ENCODE measurements at regions not wholly inside any gene's neighbourhood (a gene's known extent, or its start where the extent isn't known, plus 50 kb on each side); places are given as distances from the start of the nearest gene placed in this dataset.

GRCh38 chr21:35478161-35479064 is 429.3 kb upstream of the RUNX1 start:
- FAIRE-seq (no peak), DNase-seq (ENCODE audit: low read depth in 1 of 2, low spot score in 1 of 2) (no peak), ATAC-seq (no peak)
- no peaks in the 10 kb centered on the region for H3K9me3 ChIP-seq
- no peaks in the 10 kb centered on the region for H3K4me1 ChIP-seq
- CTCF ChIA-PET, result no interaction called here
- TF ChIP-seq NPAS2 (CRISPR knock-in tag; IDR thresholded peaks at IDR 0.05; ENCODE audit: borderline replicate concordance) (no peak), CBX2 (IDR thresholded peaks at IDR 0.05; ENCODE audit: borderline replicate concordance, low read depth) (no peak), POLR2A (IDR thresholded peaks at IDR 0.05; ENCODE audit: low read length) (no peak), USF2 (IDR thresholded peaks at IDR 0.05) (no peak), NFE2L2 (conservative IDR thresholded peaks at IDR 0.05; ENCODE audit: low read length) (no peak), RFX5 (IDR thresholded peaks at IDR 0.05) (no peak), TP53 (CRISPR knock-in tag; IDR thresholded peaks at IDR 0.05) (no peak), CHD4 (IDR thresholded peaks at IDR 0.05; ENCODE audit: borderline replicate concordance) (no peak), ATOH8 (CRISPR knock-in tag; IDR thresholded peaks at IDR 0.05; ENCODE audit: low read depth) (no peak), HOXB13 (CRISPR knock-in tag; IDR thresholded peaks at IDR 0.05; ENCODE audit: low read depth) (no peak), BHLHE40 (IDR thresholded peaks at IDR 0.05; ENCODE audit: low read depth, low read length) (no peak), PBX3 (IDR thresholded peaks at IDR 0.05) (no peak), HOXA7 (CRISPR knock-in tag; IDR thresholded peaks at IDR 0.05) (no peak), ZC3H11A (IDR thresholded peaks at IDR 0.05) (no peak), FOSB (CRISPR knock-in tag; IDR thresholded peaks at IDR 0.05) (no peak), RAD21 (conservative IDR thresholded peaks at IDR 0.05 in 1 of 2, IDR thresholded peaks at IDR 0.05 in 1 of 2) (no peak)
- H3K4me3 ChIP-seq, result no peak overlapping the region
- POLR2A ChIA-PET, result no interaction called here
- no peak overlapping the region for H3K27ac ChIP-seq
- H3K4me2 ChIP-seq, result no peak overlapping the region
- WGBS (ENCODE audit: missing lambda C conversion rate), result 29% methylated on average over 5 of the region's 5 CpGs

- TF ChIP-seq ATOH8 (CRISPR knock-in tag; IDR thresholded peaks at IDR 0.05; ENCODE audit: low read depth), result no peak
- no peak for TF ChIP-seq POLR2AphosphoS2 (conservative IDR thresholded peaks at IDR 0.05; ENCODE audit: low read length)
- no peak for ATAC-seq
- H3K4me1 ChIP-seq, result no peaks in the 10 kb centered on the region
- no peak overlapping the region for H3K27ac ChIP-seq
- POLR2A ChIA-PET, result no interaction called here
- no peak overlapping the region for H3K4me3 ChIP-seq
- WGBS (ENCODE audit: missing lambda C conversion rate), result 2% methylated on average over 3 of the region's 3 CpGs
- no peak overlapping the region for H3K4me2 ChIP-seq
- no peaks in the 10 kb centered on the region for H3K9me3 ChIP-seq
- FAIRE-seq, result no peak
- CTCF ChIA-PET, result interaction anchor here (0.7 kb wide), 1 partner anchor 28 kb away, joined by 3 read pairs; no protein-coding TSS in a partner anchor
- DNase-seq (ENCODE audit: low read depth in 1 of 2, low spot score in 1 of 2), result no peak
Measured at GRCh38 chr21:35477622-35478021, 428.5 kb upstream of the RUNX1 start.

GRCh38 chr21:35476621-35477395 is 427.7 kb upstream of the RUNX1 start:
- DNase-seq (ENCODE audit: low read depth in 1 of 2, low spot score in 1 of 2) (no peak), ATAC-seq (no peak), FAIRE-seq (no peak)
- WGBS (ENCODE audit: missing lambda C conversion rate), result 5% methylated on average over 9 of the region's 9 CpGs
- H3K4me2 ChIP-seq, result no peak overlapping the region
- CTCF ChIA-PET, result interaction anchor here (0.7 kb wide), 1 partner anchor 27 kb away, joined by 3 read pairs; no protein-coding TSS in a partner anchor
- no peaks in the 10 kb centered on the region for H3K9me3 ChIP-seq
- H3K4me3 ChIP-seq, result no peak overlapping the region
- no peak for TF ChIP-seq POLR2AphosphoS2 (conservative IDR thresholded peaks at IDR 0.05; ENCODE audit: low read length)
- TF ChIP-seq NR3C1 (IDR thresholded peaks at IDR 0.05), result no peak
- no peak for TF ChIP-seq TFCP2L1 (CRISPR knock-in tag; IDR thresholded peaks at IDR 0.05)
- TF ChIP-seq NPAS2 (CRISPR knock-in tag; IDR thresholded peaks at IDR 0.05; ENCODE audit: borderline replicate concordance), result no peak
- TF ChIP-seq CTCF (IDR thresholded peaks at IDR 0.05), result no peak
- no peak for TF ChIP-seq GATA3 (IDR thresholded peaks at IDR 0.05; ENCODE audit: borderline replicate concordance)
- no peak overlapping the region for H3K27ac ChIP-seq
- POLR2A ChIA-PET, result no interaction called here
- H3K4me1 ChIP-seq, result no peaks in the 10 kb centered on the region

Data from A549 (cell line).